ENCODE measurements at regions not wholly inside any gene's neighbourhood (a gene's known extent, or its start where the extent isn't known, plus 50 kb on each side); places are given as distances from the start of the nearest gene placed in this dataset.

GRCh38 chr3:150035910-150036612, 65.4 kb upstream of the PFN2 start:
- no peak overlapping the region for H3K4me3 ChIP-seq (ENCODE audit: low read length in 2 of 2)

DNA sequence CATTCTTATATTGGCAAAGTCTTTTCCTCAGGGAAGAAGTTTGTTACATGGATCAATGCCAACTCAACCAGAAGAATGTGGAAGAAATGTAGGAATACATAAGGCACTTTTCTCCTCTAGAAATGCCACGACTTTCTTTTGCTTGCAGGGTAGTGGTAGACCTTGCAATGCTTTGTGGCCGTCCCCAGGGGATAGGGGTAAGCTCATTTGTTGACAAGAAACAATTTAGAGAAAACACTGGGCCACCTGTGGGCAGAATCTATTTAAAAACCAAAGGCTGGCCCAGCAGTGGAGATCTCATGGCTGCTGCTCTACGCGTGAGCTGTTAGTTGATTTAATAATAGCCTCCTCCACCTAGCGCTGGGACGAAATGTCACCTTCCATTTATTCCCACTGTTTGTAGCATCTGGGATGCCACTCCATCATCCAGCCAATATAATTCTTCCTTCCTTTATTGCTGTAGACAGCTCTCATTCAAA, 64.6 kb upstream of the PFN2 start:
- Histone ChIP-seq H3K4me3 (ENCODE audit: low read length in 2 of 2) (no peak overlapping the region), H3K23ac (ENCODE audit: low read depth, low read length, poor library complexity) (no peak overlapping the region), H3K36me3 (replicated peaks in 1 of 2; ENCODE audit: control insufficient read depth in 2 of 2, insufficient read depth in 2 of 2, low read length in 2 of 2) (no peaks in the 10 kb centered on the region), H2AK5ac (ENCODE audit: low read depth, low read length) (no peak overlapping the region), H3K27ac (replicated peaks; ENCODE audit: low read length) (no peak overlapping the region), H3K27me3 (ENCODE audit: control insufficient read depth in 3 of 3, insufficient read depth in 3 of 3, low read depth in 1 of 3, low read length in 3 of 3) (peaks cover 0 to 8% (median 5%) of the 10 kb centered on the region in 3 experiments), H4K8ac (ENCODE audit: low read depth, low read length) (no peak overlapping the region), H3K4me1 (ENCODE audit: control insufficient read depth in 2 of 2, insufficient read depth in 1 of 2, low read depth in 1 of 2, low read length in 2 of 2) (peaks cover 0 to 6% of the 10 kb centered on the region in 2 donors), H4K91ac (ENCODE audit: low read depth, low read length, poor library complexity) (no peak overlapping the region), H3K4ac (ENCODE audit: low read length) (no peak overlapping the region), H2AFZ (ENCODE audit: low read length) (peak overlapping the region; percentile 48), H3K4me2 (ENCODE audit: insufficient read depth, low read length, poor library complexity, severe bottlenecking) (no peak overlapping the region), H2BK120ac (ENCODE audit: low read depth, low read length) (no peak overlapping the region), H3K14ac (ENCODE audit: low read length) (no peak overlapping the region), H2BK12ac (ENCODE audit: low read length) (no peak overlapping the region), H3K9me3 (replicated peaks in 1 of 2; ENCODE audit: control insufficient read depth in 2 of 2, insufficient read depth in 1 of 2, low read depth in 1 of 2, low read length in 2 of 2) (no peaks in the 10 kb centered on the region), H2BK15ac (ENCODE audit: low read length) (no peak overlapping the region), H3K9ac (ENCODE audit: low read depth, low read length, poor library complexity) (no peak overlapping the region), H2BK5ac (ENCODE audit: low read length) (no peak overlapping the region), H3K18ac (ENCODE audit: low read length) (no peak overlapping the region), H3K79me1 (ENCODE audit: low read depth, low read length) (no peaks in the 10 kb centered on the region)
- no CpG with 5 or more reads among the region's 6 CpGs for WGBS, 2 donors (ENCODE audit: extremely low coverage in 2 of 2, insufficient read length in 2 of 2, insufficient replicate concordance in 1 of 2)
- no peak for DNase-seq (ENCODE audit: low spot score)

More at GRCh38 chr3:150035910-150036612, 65.4 kb upstream of the PFN2 start:
- H3K27me3 ChIP-seq (ENCODE audit: control insufficient read depth in 3 of 3, insufficient read depth in 3 of 3, low read depth in 1 of 3, low read length in 3 of 3): peaks cover 0 to 8% (median 5%) of the 10 kb centered on the region in 3 experiments
- no peak overlapping the region for H3K27ac ChIP-seq (replicated peaks; ENCODE audit: low read length)
- H3K9me3 ChIP-seq (replicated peaks in 1 of 2; ENCODE audit: control insufficient read depth in 2 of 2, insufficient read depth in 1 of 2, low read depth in 1 of 2, low read length in 2 of 2): no peaks in the 10 kb centered on the region
- H3K18ac ChIP-seq (ENCODE audit: low read length): no peak overlapping the region
- no peaks in the 10 kb centered on the region for H3K79me1 ChIP-seq (ENCODE audit: low read depth, low read length)
- no peak overlapping the region for H3K23ac ChIP-seq (ENCODE audit: low read depth, low read length, poor library complexity)
- no peak overlapping the region for H3K4ac ChIP-seq (ENCODE audit: low read length)
- H2BK5ac ChIP-seq (ENCODE audit: low read length): no peak overlapping the region
- no peak overlapping the region for H4K91ac ChIP-seq (ENCODE audit: low read depth, low read length, poor library complexity)
- no peak overlapping the region for H4K8ac ChIP-seq (ENCODE audit: low read depth, low read length)
- no peak for DNase-seq (ENCODE audit: low spot score)
- H3K4me1 ChIP-seq (ENCODE audit: control insufficient read depth in 2 of 2, insufficient read depth in 1 of 2, low read depth in 1 of 2, low read length in 2 of 2): peaks cover 0 to 6% of the 10 kb centered on the region in 2 donors
- H2AFZ ChIP-seq (ENCODE audit: low read length): no peak overlapping the region
- H3K9ac ChIP-seq (ENCODE audit: low read depth, low read length, poor library complexity): no peak overlapping the region
- no peaks in the 10 kb centered on the region for H3K36me3 ChIP-seq (replicated peaks in 1 of 2; ENCODE audit: control insufficient read depth in 2 of 2, insufficient read depth in 2 of 2, low read length in 2 of 2)
- H2BK12ac ChIP-seq (ENCODE audit: low read length): no peak overlapping the region
- H3K4me2 ChIP-seq (ENCODE audit: insufficient read depth, low read length, poor library complexity, severe bottlenecking): no peak overlapping the region
- no peak overlapping the region for H2BK120ac ChIP-seq (ENCODE audit: low read depth, low read length)
- no peak overlapping the region for H2BK15ac ChIP-seq (ENCODE audit: low read length)
- no CpG with 5 or more reads among the region's 7 CpGs for WGBS, 2 donors (ENCODE audit: extremely low coverage in 2 of 2, insufficient read length in 2 of 2, insufficient replicate concordance in 1 of 2)
- no peak overlapping the region for H3K14ac ChIP-seq (ENCODE audit: low read length)
- no peak overlapping the region for H2AK5ac ChIP-seq (ENCODE audit: low read depth, low read length)

GRCh38 chr3:150033721-150034120, 63.0 kb upstream of the PFN2 start:
- Histone ChIP-seq H2AK5ac (ENCODE audit: low read depth, low read length) (no peak overlapping the region), H3K79me1 (ENCODE audit: low read depth, low read length) (no peaks in the 10 kb centered on the region), H3K9me3 (replicated peaks in 1 of 2; ENCODE audit: control insufficient read depth in 2 of 2, insufficient read depth in 1 of 2, low read depth in 1 of 2, low read length in 2 of 2) (no peaks in the 10 kb centered on the region), H2BK15ac (ENCODE audit: low read length) (no peak overlapping the region), H2BK120ac (ENCODE audit: low read depth, low read length) (no peak overlapping the region), H2BK12ac (ENCODE audit: low read length) (no peak overlapping the region), H3K14ac (ENCODE audit: low read length) (no peak overlapping the region), H3K4me3 (ENCODE audit: low read length in 2 of 2) (no peak overlapping the region), H3K4me1 (ENCODE audit: control insufficient read depth in 2 of 2, insufficient read depth in 1 of 2, low read depth in 1 of 2, low read length in 2 of 2) (peaks cover 0 to 6% of the 10 kb centered on the region in 2 donors), H3K4me2 (ENCODE audit: insufficient read depth, low read length, poor library complexity, severe bottlenecking) (no peak overlapping the region), H2BK5ac (ENCODE audit: low read length) (no peak overlapping the region), H3K27ac (replicated peaks; ENCODE audit: low read length) (no peak overlapping the region), H3K23ac (ENCODE audit: low read depth, low read length, poor library complexity) (no peak overlapping the region), H3K4ac (ENCODE audit: low read length) (no peak overlapping the region), H3K9ac (ENCODE audit: low read depth, low read length, poor library complexity) (no peak overlapping the region), H4K8ac (ENCODE audit: low read depth, low read length) (no peak overlapping the region), H3K18ac (ENCODE audit: low read length) (no peak overlapping the region), H2AFZ (ENCODE audit: low read length) (no peak overlapping the region), H4K91ac (ENCODE audit: low read depth, low read length, poor library complexity) (no peak overlapping the region), H3K27me3 (ENCODE audit: control insufficient read depth in 3 of 3, insufficient read depth in 3 of 3, low read depth in 1 of 3, low read length in 3 of 3) (peaks cover 0 to 8% (median 5%) of the 10 kb centered on the region in 3 experiments), H3K36me3 (replicated peaks in 1 of 2; ENCODE audit: control insufficient read depth in 2 of 2, insufficient read depth in 2 of 2, low read length in 2 of 2) (no peaks in the 10 kb centered on the region)
- no CpG with 5 or more reads among the region's 2 CpGs for WGBS, 2 donors (ENCODE audit: extremely low coverage in 2 of 2, insufficient read length in 2 of 2, insufficient replicate concordance in 1 of 2)
- no peak for DNase-seq (ENCODE audit: low spot score)

- Histone ChIP-seq H2AK5ac (ENCODE audit: low read depth, low read length) (no peak overlapping the region), H3K9ac (ENCODE audit: low read depth, low read length, poor library complexity) (no peak overlapping the region), H2BK5ac (ENCODE audit: low read length) (no peak overlapping the region), H3K23ac (ENCODE audit: low read depth, low read length, poor library complexity) (no peak overlapping the region), H3K79me1 (ENCODE audit: low read depth, low read length) (no peaks in the 10 kb centered on the region), H3K14ac (ENCODE audit: low read length) (no peak overlapping the region), H3K36me3 (replicated peaks in 1 of 2; ENCODE audit: control insufficient read depth in 2 of 2, insufficient read depth in 2 of 2, low read length in 2 of 2) (no peaks in the 10 kb centered on the region), H3K9me3 (replicated peaks in 1 of 2; ENCODE audit: control insufficient read depth in 2 of 2, insufficient read depth in 1 of 2, low read depth in 1 of 2, low read length in 2 of 2) (no peaks in the 10 kb centered on the region), H3K4me3 (ENCODE audit: low read length in 2 of 2) (no peak overlapping the region), H3K4me1 (ENCODE audit: control insufficient read depth in 2 of 2, insufficient read depth in 1 of 2, low read depth in 1 of 2, low read length in 2 of 2) (peaks cover 0 to 6% of the 10 kb centered on the region in 2 donors), H3K4me2 (ENCODE audit: insufficient read depth, low read length, poor library complexity, severe bottlenecking) (no peak overlapping the region), H3K18ac (ENCODE audit: low read length) (no peak overlapping the region), H4K91ac (ENCODE audit: low read depth, low read length, poor library complexity) (no peak overlapping the region), H3K4ac (ENCODE audit: low read length) (no peak overlapping the region), H2AFZ (ENCODE audit: low read length) (no peak overlapping the region), H2BK120ac (ENCODE audit: low read depth, low read length) (no peak overlapping the region), H2BK15ac (ENCODE audit: low read length) (no peak overlapping the region), H3K27ac (replicated peaks; ENCODE audit: low read length) (no peak overlapping the region), H3K27me3 (ENCODE audit: control insufficient read depth in 3 of 3, insufficient read depth in 3 of 3, low read depth in 1 of 3, low read length in 3 of 3) (peaks cover 0 to 8% (median 5%) of the 10 kb centered on the region in 3 experiments), H2BK12ac (ENCODE audit: low read length) (no peak overlapping the region), H4K8ac (ENCODE audit: low read depth, low read length) (no peak overlapping the region)
- WGBS, 2 donors (ENCODE audit: extremely low coverage in 2 of 2, insufficient read length in 2 of 2, insufficient replicate concordance in 1 of 2): no CpG with 5 or more reads among the region's 2 CpGs
- DNase-seq (ENCODE audit: low spot score): no peak
These were observed 60.1 kb upstream of the PFN2 start for GRCh38 chr3:150030841-150031240.
